ENCODE measurements at regions not wholly inside any gene's neighbourhood (a gene's known extent, or its start where the extent isn't known, plus 50 kb on each side); places are given as distances from the start of the nearest gene placed in this dataset.

DNA sequence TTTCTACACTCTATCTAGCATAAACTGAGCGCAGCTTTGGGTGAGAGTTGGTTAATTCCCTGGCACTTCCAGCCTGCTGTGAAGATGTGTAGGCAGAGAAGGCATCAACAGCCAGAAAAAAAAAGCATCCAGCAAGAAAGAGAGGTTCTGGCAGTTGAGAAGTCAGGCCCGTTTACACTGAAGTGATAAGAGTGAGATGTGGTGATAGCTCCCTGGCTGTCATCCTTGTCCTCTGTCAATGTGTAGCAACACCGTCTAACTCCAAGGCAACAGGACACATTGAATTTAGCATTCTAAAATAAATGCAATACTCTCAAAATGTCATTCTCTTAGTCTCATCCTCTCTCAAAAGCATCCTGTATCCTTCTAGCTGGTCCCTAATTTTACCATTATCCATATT, 193.6 kb upstream of the BTBD3 start:
- no peak overlapping the region for H3K4me3 ChIP-seq (ENCODE audit: low read depth, low read length)
- DNase-seq (ENCODE audit: low read depth), result no peak
- TF ChIP-seq, protein P1, sequence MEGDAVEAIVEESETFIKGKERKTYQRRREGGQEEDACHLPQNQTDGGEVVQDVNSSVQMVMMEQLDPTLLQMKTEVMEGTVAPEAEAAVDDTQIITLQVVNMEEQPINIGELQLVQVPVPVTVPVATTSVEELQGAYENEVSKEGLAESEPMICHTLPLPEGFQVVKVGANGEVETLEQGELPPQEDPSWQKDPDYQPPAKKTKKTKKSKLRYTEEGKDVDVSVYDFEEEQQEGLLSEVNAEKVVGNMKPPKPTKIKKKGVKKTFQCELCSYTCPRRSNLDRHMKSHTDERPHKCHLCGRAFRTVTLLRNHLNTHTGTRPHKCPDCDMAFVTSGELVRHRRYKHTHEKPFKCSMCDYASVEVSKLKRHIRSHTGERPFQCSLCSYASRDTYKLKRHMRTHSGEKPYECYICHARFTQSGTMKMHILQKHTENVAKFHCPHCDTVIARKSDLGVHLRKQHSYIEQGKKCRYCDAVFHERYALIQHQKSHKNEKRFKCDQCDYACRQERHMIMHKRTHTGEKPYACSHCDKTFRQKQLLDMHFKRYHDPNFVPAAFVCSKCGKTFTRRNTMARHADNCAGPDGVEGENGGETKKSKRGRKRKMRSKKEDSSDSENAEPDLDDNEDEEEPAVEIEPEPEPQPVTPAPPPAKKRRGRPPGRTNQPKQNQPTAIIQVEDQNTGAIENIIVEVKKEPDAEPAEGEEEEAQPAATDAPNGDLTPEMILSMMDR (IDR thresholded peaks at IDR 0.05; ENCODE audit: insufficient read depth, low read depth, low read length, missing control alignments), result no peak

DNA sequence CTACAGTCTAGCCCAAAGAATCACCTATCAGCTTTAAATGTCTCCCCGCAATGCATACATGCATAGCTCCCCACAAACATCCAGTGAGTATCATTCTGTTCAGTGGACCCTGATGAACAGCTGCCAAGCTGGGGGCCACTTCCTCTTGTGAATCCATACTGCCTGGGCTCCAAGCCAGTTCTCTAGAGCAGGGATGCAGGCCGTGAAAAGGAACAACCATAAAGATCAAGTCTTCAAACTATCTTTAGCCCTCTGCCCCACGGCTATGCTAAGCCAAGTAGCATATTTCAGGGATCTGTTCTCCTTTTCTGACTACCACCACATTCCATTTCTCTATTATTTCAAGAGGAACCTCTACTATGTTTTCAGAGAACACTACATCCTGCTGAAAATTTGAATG, 191.7 kb upstream of the BTBD3 start:
- no peak for DNase-seq (ENCODE audit: low read depth)
- TF ChIP-seq, protein P1 (IDR thresholded peaks at IDR 0.05; ENCODE audit: insufficient read depth, low read depth, low read length, missing control alignments), result no peak
- H3K4me3 ChIP-seq (ENCODE audit: low read depth, low read length), result no peak overlapping the region

DNA sequence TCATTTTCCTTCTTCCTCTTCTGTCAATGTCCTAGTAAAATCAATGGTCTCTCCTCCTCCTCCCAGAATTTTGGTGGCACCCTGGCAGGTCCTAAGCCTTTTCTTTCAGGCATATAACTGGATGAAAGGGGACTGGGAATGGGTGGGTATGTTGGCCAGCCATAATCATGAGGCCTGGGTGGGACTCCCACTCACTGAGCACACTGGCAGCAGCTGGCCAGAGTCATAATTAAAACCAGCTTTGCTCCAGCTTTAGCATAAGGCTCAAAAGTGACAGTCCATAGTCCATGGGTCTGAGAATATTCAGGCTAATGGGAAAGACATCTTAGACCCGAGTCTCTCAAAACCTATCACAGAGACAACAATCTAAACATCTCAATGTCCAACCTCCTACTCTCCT, 190.0 kb upstream of the BTBD3 start:
- DNase-seq (ENCODE audit: low read depth), result no peak
- TF ChIP-seq, protein P1 (IDR thresholded peaks at IDR 0.05; ENCODE audit: insufficient read depth, low read depth, low read length, missing control alignments), result no peak
- no peak overlapping the region for H3K4me3 ChIP-seq (ENCODE audit: low read depth, low read length)

DNA sequence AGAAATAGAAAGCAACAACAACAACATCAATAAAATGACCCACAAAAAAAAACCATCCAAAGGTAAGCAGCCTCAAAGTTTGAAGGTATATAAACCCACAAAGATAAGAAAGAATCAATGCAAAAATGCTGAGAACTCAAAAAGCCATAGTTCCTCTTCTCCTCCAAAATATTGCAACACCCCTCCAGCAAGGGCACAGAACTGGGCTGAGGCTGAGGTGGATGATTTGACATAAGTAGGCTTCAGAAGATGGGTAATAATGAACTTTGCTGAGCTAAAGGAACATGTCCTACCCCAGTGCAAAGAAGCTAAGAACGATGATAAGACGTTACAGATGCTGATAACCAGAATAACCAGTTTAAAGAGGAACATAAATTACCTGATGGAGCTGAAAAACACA, 188.8 kb upstream of the BTBD3 start:
- no peak for DNase-seq (ENCODE audit: low read depth)
- TF ChIP-seq, protein P1 (IDR thresholded peaks at IDR 0.05; ENCODE audit: insufficient read depth, low read depth, low read length, missing control alignments), result no peak

DNA sequence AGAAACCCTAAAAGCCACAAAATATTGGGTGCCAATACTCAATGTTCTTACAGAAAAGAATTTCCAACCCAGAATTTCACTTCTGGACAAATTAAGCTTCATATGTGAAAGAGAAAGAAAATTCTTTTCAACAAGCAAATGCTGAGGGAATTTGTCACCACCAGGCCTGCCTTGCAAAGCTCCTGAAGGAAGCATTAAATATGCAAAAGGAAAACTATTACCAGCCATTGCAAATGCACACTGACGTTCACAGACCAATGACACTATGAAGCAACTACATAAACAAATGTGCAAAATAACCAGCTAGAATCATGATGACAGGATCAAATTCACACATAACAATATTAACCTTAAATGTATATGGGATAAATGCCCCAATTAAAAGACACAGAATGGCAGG, 187.9 kb upstream of the BTBD3 start:
- TF ChIP-seq, protein P1 (IDR thresholded peaks at IDR 0.05; ENCODE audit: insufficient read depth, low read depth, low read length, missing control alignments), result no peak
- no peak for DNase-seq (ENCODE audit: low read depth)
- no peak overlapping the region for H3K4me3 ChIP-seq (ENCODE audit: low read depth, low read length)

More for the DNA sequence above, 188.8 kb upstream of the BTBD3 start:
- H3K4me3 ChIP-seq (ENCODE audit: low read depth, low read length), result no peak overlapping the region

DNA sequence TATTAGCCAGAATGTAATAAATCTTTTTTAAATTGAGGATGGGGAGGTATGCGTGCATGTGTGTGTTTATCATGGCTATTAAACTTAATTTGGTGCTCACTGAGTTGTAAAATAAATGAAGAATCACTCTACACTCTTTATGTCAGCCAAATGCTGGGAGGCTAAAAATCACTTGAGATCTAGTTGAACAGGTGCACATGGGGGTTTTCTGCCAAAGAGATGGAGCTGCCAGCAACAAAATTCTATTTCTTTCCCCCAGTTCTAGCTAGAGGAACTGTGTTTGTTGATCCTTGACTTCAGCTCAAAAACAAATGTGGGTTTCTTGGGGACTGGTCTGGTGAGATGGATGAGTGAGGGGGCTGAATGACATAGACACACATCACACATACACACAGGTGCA, 183.3 kb upstream of the BTBD3 start:
- TF ChIP-seq, protein P1 (IDR thresholded peaks at IDR 0.05; ENCODE audit: insufficient read depth, low read depth, low read length, missing control alignments), result no peak
- H3K4me3 ChIP-seq (ENCODE audit: low read depth, low read length), result no peak overlapping the region
- no peak for DNase-seq (ENCODE audit: low read depth)

DNA sequence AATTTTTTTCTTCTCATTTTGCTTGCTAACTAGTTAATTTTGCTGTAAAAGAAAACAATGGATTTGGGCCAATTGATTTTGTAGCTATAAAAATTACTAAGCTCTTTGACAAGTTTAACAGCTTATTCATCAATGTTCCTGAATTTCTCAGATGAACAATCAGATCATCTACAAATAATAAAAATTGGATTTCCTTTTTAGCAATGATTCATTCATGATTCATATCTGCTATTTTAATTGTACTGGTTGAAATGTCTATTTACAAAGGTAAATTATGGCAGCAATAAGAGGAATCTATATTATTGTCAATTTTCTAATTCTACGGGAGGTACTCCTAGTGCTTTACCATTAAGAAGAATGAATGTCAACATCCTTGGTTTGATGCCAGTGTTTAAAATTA, 178.8 kb upstream of the BTBD3 start:
- no peak for DNase-seq (ENCODE audit: low read depth)
- no peak overlapping the region for H3K4me3 ChIP-seq (ENCODE audit: low read depth, low read length)
- TF ChIP-seq, protein P1 (IDR thresholded peaks at IDR 0.05; ENCODE audit: insufficient read depth, low read depth, low read length, missing control alignments), result no peak
